ENCODE measurements at regions not wholly inside any gene's neighbourhood (a gene's known extent, or its start where the extent isn't known, plus 50 kb on each side); places are given as distances from the start of the nearest gene placed in this dataset.

GRCh38 chr15:88707771-88708654 lies 69.2 kb downstream of the ISG20 start:
- no peaks in the 10 kb centered on the region for H3K9me3 Mint-ChIP-seq
- peak overlapping the region in 1 of 3 experiments; percentile 5 for H3K4me3 Mint-ChIP-seq
- H3K27ac Mint-ChIP-seq = no peak overlapping the region
- no peak for TF ChIP-seq CTCF (IDR thresholded peaks at IDR 0.05; ENCODE audit: unreplicated experiment in 3 of 3)
- peaks cover 53% of the 10 kb centered on the region for H3K27me3 Mint-ChIP-seq (ENCODE audit: low read depth)
- peaks cover 9% of the 10 kb centered on the region for H3K4me1 Mint-ChIP-seq
- no peaks in the 10 kb centered on the region for H3K36me3 Mint-ChIP-seq (ENCODE audit: low read depth)

GRCh38 chr15:88708655-88709054 lies 69.8 kb downstream of the ISG20 start:
- TF ChIP-seq CTCF (IDR thresholded peaks at IDR 0.05; ENCODE audit: unreplicated experiment in 3 of 3) = no peak
- H3K36me3 Mint-ChIP-seq (ENCODE audit: low read depth) = no peaks in the 10 kb centered on the region
- H3K4me1 Mint-ChIP-seq = peaks cover 9% of the 10 kb centered on the region
- H3K27ac Mint-ChIP-seq = no peak overlapping the region
- no peaks in the 10 kb centered on the region for H3K9me3 Mint-ChIP-seq
- peaks cover 52% of the 10 kb centered on the region for H3K27me3 Mint-ChIP-seq (ENCODE audit: low read depth)
- no peak overlapping the region for H3K4me3 Mint-ChIP-seq

GRCh38 chr15:88710027-88710715 lies 71.4 kb downstream of the ISG20 start:
- H3K9me3 Mint-ChIP-seq = no peaks in the 10 kb centered on the region
- no peak overlapping the region for H3K27ac Mint-ChIP-seq
- peaks cover 37% of the 10 kb centered on the region for H3K27me3 Mint-ChIP-seq (ENCODE audit: low read depth)
- H3K4me1 Mint-ChIP-seq = peaks cover 6% of the 10 kb centered on the region
- TF ChIP-seq CTCF (IDR thresholded peaks at IDR 0.05; ENCODE audit: unreplicated experiment in 3 of 3) = no peak
- no peaks in the 10 kb centered on the region for H3K36me3 Mint-ChIP-seq (ENCODE audit: low read depth)
- H3K4me3 Mint-ChIP-seq = no peak overlapping the region

- H3K27ac Mint-ChIP-seq = no peak overlapping the region
- no peak overlapping the region for H3K4me3 Mint-ChIP-seq
- no peaks in the 10 kb centered on the region for H3K36me3 Mint-ChIP-seq (ENCODE audit: low read depth)
- peaks cover 32% of the 10 kb centered on the region for H3K27me3 Mint-ChIP-seq (ENCODE audit: low read depth)
- H3K9me3 Mint-ChIP-seq = no peaks in the 10 kb centered on the region
- no peak for TF ChIP-seq CTCF (IDR thresholded peaks at IDR 0.05; ENCODE audit: unreplicated experiment in 3 of 3)
- no peaks in the 10 kb centered on the region for H3K4me1 Mint-ChIP-seq
These were observed 73.0 kb downstream of the ISG20 start for GRCh38 chr15:88711806-88712205.

GRCh38 chr15:88714782-88715372 lies 76.1 kb downstream of the ISG20 start:
- no peaks in the 10 kb centered on the region for H3K36me3 Mint-ChIP-seq (ENCODE audit: low read depth)
- H3K4me3 Mint-ChIP-seq = no peak overlapping the region
- no peak overlapping the region for H3K27ac Mint-ChIP-seq
- H3K4me1 Mint-ChIP-seq = peaks cover 7% of the 10 kb centered on the region
- H3K27me3 Mint-ChIP-seq (ENCODE audit: low read depth) = peaks cover 24% of the 10 kb centered on the region
- no peak for TF ChIP-seq CTCF (IDR thresholded peaks at IDR 0.05; ENCODE audit: unreplicated experiment in 3 of 3)
- H3K9me3 Mint-ChIP-seq = no peaks in the 10 kb centered on the region
